Activated CD4-positive, alpha-beta T cell treated with anti-CD3 and anti-CD28 coated beads, Interleukin-2, Interleukin-6, amounts not matched to agents 100 ng/mL and 50 ng/mL, durations not matched to agents 16 hours and 8 hours (primary cell): ENCODE measurements at regions not wholly inside any gene's neighbourhood (a gene's known extent, or its start where the extent isn't known, plus 50 kb on each side); places are given as distances from the start of the nearest gene placed in this dataset.
"Not testable (repeated sequence)": the region's sequence is repeated elsewhere in the genome, so short reads cannot be mapped to it uniquely, and the experiment has no call there.

Source experiments
- DNase-seq: peaks from one replicate; pipeline ENCODE4 v3.0.0-alpha.2; 2020

GRCh38 chr4:112776535-112776934 lies 139.6 kb downstream of the LARP7 start:
- DNase-seq: no peak

GRCh38 chr4:112778520-112778919 lies 141.6 kb downstream of the LARP7 start:
- DNase-seq: no peak

GRCh38 chr4:112793033-112793432 lies 156.1 kb downstream of the LARP7 start:
- DNase-seq: no peak

- no peak for DNase-seq
Observed at GRCh38 chr4:112800001-112800400, 163.1 kb downstream of the LARP7 start.

GRCh38 chr4:112801341-112801740 lies 164.4 kb downstream of the LARP7 start:
- DNase-seq: no peak

GRCh38 chr4:112802780-112803179 lies 165.8 kb downstream of the LARP7 start:
- DNase-seq: no peak

- DNase-seq: no peak
Observed at GRCh38 chr4:112807083-112807482, 170.1 kb downstream of the LARP7 start.

- DNase-seq: no peak
Observed at GRCh38 chr4:112808001-112808400, 171.1 kb downstream of the LARP7 start.

GRCh38 chr4:112813790-112814189 lies 176.8 kb downstream of the LARP7 start:
- DNase-seq: no peak

- DNase-seq: peak; percentile 75
Observed at GRCh38 chr4:112817933-112818593, 181.1 kb downstream of the LARP7 start.

GRCh38 chr4:112818594-112818965 lies 181.6 kb downstream of the LARP7 start:
- peak; percentile 13 for DNase-seq

GRCh38 chr4:112819729-112820128 lies 182.8 kb downstream of the LARP7 start:
- DNase-seq: no peak

- no peak for DNase-seq
Observed at GRCh38 chr4:112823156-112823555, 186.2 kb downstream of the LARP7 start.

- DNase-seq: no peak
Observed at GRCh38 chr4:112823606-112824005, 186.7 kb downstream of the LARP7 start.

- DNase-seq: no peak
Observed at GRCh38 chr4:112830753-112831386, 193.9 kb downstream of the LARP7 start.

- no peak for DNase-seq
Observed at GRCh38 chr4:112832493-112832892, 195.6 kb downstream of the LARP7 start.

GRCh38 chr4:112836895-112837294 lies 200.0 kb downstream of the LARP7 start:
- DNase-seq: no peak

- DNase-seq: not testable (repeated sequence)
Observed at GRCh38 chr4:112838015-112838414, 201.1 kb downstream of the LARP7 start.

- no peak for DNase-seq
Observed at GRCh38 chr4:112840061-112840460, 203.1 kb downstream of the LARP7 start.

GRCh38 chr4:112840619-112841018 lies 203.7 kb downstream of the LARP7 start:
- DNase-seq: no peak

- no peak for DNase-seq
Observed at GRCh38 chr4:112842513-112842912, 205.6 kb downstream of the LARP7 start.

- no peak for DNase-seq
Observed at GRCh38 chr4:112845386-112845785, 204.1 kb upstream of the ANK2 start.

GRCh38 chr4:112847045-112847444 lies 202.4 kb upstream of the ANK2 start:
- no peak for DNase-seq

- DNase-seq: no peak
Observed at GRCh38 chr4:112847781-112848180, 201.7 kb upstream of the ANK2 start.

- DNase-seq: no peak
Observed at GRCh38 chr4:112848911-112849310, 200.5 kb upstream of the ANK2 start.
